Ovary (tissue), 3 donors: ENCODE measurements at regions not wholly inside any gene's neighbourhood (a gene's known extent, or its start where the extent isn't known, plus 50 kb on each side); places are given as distances from the start of the nearest gene placed in this dataset.

ENCODE experiments used
- CTCF ChIP-seq, 3 donors: fragments of 450-650 bp in 2 of 3; fragments of 200-600 bp in 1 of 3; IDR thresholded peaks; one replicate each; pipeline versions ENCODE4 v1.5.1 to v1.8.0; 2016 to 2022; ENCODE audit warnings: antibody characterized with exemption in 3 of 3, mild to moderate bottlenecking in 1 of 3
- POLR2A ChIP-seq: fragments of 450-650 bp; IDR thresholded peaks from one replicate; pipeline ENCODE4 v1.6.1; 2017; ENCODE audit warnings: antibody characterized with exemption, mild to moderate bottlenecking, moderate library complexity
- donor health status: DM: no; HTN: no; CAD: no.

- TF ChIP-seq CTCF (IDR thresholded peaks at IDR 0.05) (no peak), POLR2A (no peak)
These were observed 296.5 kb upstream of the ITGA1 start for GRCh38 chr5:52491071-52491787.
